RCC 7860 (cell line): ENCODE measurements at regions not wholly inside any gene's neighbourhood (a gene's known extent, or its start where the extent isn't known, plus 50 kb on each side); places are given as distances from the start of the nearest gene placed in this dataset.
"Not testable (repeated sequence)": the region's sequence is repeated elsewhere in the genome, so short reads cannot be mapped to it uniquely, and the experiment has no call there.

Source experiments
- DNase-seq: peaks from one replicate; pipeline ENCODE4 v3.0.0-alpha.2; 2015; ENCODE audit warnings: low spot score
- FAIRE-seq: peaks from 2 replicates; lab custom pipeline; 2012; peaks lifted over from hg19 to GRCh38; lab: Jason Lieb, UNC

DNA sequence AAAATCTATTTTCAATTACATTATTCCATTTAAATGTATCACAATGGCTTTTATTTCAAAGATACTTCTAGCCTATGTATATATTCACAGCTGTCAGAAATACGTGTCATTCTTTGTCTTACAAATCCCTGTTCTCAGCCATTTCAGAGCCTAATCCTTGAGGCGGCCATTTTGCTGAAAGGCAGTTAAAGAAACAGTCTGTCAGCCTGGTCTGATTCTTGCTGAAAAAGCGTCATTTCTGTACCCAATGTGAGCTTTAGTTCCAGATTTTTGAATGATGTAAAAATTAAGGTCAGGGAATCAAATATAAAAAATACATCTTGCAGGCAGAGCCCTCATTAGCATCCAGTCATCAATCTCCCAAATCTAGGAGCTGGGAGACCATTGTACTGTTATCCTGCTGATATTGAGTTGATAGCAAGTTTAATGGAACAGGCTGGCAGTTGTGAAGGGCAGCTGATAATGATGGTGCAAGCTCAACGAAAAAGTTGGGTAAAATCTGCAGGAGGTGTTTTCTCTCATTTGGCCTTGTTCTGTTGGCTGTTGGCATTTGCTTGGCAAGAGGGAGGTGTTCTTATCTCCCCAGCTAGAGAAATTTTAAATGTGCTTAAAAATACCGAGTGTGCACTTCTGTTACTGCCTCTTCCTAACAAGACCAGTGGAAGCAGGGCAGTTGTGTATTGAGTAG lies 314.8 kb downstream of the SOX4 start:
- FAIRE-seq (no peak), DNase-seq (no peak)

DNA sequence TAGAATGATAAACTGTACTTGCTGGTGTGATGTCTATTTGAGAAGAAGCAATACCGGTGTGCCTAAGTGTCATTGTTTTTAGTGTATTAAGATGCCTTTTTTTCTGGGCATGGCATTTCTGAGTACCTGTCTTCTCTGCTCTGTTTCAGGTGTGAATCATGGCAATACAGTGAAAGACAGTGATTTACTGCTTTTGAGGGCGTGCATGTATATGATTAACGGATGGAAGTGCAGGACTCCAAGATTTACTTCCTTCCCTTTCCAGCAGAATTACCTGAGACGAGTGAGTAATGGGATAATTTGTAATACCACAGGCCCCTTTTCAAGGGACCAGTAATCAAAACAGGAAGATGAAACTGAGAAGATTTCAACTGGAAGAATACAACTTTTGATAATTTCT lies 315.8 kb downstream of the SOX4 start:
- no peak for FAIRE-seq
- DNase-seq, result no peak

DNA sequence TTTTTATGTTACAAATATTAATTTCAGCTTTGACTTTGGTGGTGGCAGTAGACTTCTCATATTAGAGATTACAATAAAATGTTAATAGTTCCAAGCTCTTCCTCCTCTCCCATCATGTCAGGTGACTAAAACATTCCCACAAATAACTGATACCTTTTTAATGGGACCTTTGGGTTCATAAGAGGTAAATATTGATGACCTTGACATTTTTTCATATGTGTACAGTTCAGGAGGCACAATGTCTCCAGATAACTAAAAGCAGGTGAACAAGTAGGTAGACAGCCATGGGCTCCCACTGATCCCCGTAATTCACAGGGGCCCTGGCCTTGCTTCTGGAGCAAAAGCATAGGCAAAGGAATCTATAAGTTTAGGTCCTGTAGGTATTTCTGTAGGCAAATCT lies 317.7 kb downstream of the SOX4 start:
- no peak for FAIRE-seq
- DNase-seq, result no peak

DNA sequence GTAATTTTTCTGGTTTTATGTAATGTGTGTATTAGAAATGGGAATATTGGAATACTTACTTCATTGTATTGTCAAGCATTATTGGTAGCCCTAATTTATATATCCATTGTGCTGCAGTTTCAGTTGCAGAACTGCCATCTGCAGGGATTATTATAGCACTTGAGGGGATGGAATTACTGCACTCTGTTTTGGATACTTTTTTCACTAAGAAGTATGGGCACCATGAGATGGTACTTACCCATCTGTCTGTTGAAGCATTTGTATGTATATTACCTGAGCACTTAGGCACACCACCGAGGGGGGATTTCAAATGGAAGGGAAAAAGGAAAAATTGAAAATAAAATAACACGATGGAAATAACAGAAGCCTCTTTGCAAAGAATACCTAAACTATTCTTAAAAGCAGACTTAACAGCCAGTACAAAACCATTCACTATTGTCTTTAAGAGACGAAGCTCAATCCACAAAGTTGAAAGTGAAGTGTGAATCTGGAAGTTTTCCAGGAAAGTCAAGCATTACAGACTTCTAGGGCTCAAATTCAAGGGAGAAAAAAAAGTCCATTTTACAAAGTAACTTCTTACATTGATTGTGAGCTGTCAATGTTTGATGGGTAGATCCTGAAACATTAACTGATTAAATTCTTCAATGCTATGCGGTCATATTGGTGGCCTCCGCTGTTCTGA lies 318.7 kb downstream of the SOX4 start:
- DNase-seq (no peak), FAIRE-seq (no peak)

DNA sequence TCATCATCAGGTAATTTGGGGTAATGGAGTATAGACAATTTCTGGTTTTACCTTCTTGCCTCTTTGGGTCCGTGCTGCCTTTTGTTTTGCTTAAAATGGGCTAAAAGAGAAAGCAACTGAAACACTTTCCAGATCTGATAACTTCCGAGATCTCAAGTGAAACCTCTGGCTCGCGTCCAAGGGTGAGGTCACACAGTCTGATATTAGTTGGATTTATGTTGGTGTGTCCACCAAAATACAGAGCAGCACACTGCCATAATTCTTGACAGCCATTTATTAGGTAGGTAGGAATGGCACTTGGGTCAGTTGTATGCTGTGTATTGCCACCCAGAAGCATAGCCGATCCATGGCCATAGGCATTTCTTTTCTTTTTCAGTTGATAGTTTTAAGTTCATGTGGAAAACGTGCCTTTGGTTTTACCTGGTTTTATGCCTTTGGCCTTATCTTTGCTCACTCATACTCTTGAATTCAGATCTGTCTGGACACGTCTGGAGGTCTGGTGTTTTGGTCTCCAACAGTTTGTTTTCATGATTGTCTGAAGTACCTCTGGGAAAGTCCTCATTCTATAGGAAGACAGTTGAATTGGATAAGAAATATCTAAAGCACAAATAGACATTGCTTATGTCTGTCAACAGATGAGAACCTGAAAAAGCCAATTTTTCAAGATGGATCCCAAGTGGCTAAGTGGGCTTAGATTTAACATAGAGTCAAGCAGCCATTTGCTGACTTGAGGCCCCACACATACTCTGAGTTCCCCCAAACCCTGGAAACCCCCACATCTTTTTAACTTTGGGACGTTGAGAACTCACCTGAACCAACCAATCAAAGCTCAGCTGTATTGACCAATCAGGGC lies 320.8 kb downstream of the SOX4 start:
- peak; percentile 18 for DNase-seq
- FAIRE-seq, result no peak

DNA sequence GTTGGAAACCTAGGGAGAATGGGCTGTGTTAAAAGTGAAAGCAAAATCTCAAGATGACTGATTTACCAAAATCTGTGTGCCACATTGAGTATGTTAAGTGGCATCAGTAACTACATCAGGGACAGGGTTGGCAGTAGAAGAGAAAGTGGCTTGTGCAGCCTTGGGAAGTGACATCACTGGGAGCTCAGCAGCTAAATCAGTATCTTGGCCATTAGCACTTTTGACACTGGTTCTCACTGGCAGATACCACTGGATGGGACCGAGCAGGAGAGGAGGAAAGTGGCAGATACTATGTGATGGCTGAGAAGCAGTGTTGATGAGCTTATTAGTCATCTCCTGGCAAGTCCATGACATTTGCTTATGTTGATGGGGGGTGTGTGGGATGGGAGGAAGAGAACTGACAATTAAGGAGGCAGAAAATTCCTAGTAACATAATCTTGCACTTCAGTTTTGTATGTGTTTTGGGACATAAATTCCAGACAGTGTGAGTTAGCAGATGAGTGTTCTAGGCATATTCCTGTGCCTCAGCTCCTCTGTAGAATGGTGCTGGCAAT lies 322.2 kb downstream of the SOX4 start:
- FAIRE-seq (peak; percentile 53), DNase-seq (peak; percentile 60)

DNA sequence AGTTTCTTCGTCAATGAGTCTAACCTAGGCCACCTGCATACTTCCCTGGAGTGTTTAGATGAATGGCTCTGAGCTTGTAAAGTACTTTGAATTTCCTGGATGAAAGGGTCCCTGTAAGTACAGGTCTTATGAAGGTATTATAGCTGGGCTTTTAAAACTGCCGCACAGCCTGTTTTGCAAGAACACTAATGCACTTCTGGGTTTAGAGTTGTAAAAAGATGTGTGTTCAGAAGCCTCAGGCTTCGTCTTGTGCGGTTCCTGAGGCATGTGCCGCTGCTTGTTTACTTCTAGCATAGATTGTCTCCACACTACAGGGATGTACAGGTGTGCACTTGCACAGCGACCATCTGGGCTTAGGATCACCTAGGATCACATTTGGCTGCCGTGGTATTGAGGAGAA lies 324.5 kb downstream of the SOX4 start:
- FAIRE-seq (no peak), DNase-seq (no peak)

DNA sequence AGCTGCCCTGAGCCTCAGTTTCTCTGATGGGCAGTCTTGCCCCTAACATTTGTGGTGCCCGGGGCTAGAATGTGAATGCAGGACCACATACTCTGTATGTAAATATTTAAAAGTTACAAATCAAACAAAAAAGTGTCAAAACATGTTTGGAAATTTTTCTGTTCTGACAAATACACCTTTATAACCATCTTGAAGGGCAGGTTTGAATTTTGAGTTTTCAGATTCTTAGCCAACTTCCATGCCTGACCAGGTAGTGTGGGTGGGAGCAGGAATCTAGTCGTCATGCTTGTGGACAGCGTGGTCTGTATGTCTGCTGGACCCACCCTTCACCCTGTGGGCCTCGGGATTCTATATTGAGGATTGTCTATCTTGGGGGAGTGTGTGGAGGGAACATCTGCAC lies 325.1 kb downstream of the SOX4 start:
- no peak for DNase-seq
- FAIRE-seq, result no peak

DNA sequence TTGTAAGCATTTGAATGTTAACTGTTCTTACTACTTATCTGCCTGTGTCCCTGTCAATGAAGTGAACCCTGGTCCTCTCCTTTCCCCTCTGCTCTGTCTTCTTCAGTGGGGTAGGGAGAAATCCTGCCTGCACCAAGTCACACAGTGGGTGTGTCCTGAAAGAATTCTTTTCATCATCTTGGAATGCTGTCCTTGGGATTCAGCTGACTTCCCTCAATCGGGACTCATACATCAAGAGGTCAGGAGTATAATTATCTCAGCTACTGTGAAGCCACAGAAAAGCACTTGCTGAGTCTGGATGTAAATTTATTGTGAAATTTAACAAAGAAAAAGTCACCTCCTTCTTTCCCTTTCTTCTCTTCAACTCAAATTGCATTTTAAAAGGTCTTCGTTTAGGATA lies 328.5 kb downstream of the SOX4 start:
- FAIRE-seq, result peak; percentile 91

DNA sequence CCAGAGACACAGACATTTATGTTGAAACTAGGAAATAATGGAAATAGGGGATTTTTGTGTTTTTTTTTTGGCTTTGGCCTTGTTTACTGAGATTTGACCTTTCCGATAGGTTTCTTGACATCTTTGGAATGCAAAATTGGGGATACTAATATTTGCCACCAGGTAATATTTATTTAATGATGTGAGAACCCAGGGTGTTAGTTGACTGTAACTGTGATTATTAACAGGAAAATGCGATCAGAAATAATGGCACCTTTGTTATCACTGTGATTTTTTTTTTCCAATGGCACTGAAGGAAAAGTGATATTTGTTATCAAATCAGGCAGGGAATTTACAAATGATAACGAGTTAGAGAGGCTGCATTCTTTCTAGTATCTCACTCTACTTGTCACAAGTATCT lies 330.5 kb downstream of the SOX4 start:
- no peak for DNase-seq
- FAIRE-seq, result no peak

More for the DNA sequence above, 328.5 kb downstream of the SOX4 start:
- peak; percentile 78 for DNase-seq

DNA sequence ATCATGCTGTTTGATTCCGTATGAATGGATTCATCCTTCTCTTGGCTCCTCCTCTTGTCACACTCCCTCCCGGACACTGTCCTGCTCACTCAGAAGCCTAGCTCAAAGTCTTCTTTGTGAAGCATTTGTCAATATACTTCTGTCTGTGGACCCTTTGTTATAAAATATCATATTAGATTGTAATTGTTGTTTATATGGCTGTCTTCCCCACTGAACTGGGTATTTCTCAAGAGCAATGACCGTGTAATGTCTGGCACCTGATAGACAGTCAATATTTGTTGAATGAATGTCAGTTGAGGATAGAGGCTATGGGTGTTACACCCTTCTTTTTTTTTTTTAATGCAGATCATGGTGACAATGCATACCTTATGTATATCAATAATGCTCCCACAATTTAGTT lies 335.3 kb downstream of the SOX4 start:
- DNase-seq (no peak), FAIRE-seq (no peak)

DNA sequence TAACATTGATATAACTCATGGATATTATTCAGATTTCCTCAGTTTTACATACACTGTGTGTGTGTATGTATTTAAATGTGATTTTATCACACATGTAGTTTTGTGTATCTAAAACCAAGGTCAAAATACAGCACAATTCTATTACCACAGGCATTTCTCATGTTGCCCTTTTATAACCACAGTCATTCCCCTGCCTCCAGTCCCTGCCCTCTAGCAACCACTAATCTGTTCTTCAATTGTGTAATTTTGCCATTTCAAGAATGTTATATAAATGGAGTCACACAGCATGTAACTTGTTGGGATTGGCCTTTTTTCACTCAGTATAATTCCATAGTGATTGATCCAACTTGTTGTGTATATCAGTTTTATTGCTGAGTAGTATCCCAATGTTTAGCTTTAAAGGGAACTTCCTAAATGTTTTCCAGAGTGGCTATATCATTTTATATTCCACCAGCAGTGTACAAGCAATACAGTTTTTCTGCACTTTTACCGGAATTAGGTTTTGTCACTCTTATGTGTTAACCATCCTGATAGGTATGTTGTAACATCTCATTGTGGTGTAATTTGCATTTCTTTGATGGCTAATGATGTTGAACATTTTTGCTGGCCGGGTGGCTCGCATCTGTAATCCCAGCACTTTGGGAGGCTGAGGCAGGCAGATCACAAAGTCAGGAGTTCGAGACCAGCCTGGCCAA lies 338.2 kb downstream of the SOX4 start:
- FAIRE-seq (peak; percentile 33), DNase-seq (no peak)

DNA sequence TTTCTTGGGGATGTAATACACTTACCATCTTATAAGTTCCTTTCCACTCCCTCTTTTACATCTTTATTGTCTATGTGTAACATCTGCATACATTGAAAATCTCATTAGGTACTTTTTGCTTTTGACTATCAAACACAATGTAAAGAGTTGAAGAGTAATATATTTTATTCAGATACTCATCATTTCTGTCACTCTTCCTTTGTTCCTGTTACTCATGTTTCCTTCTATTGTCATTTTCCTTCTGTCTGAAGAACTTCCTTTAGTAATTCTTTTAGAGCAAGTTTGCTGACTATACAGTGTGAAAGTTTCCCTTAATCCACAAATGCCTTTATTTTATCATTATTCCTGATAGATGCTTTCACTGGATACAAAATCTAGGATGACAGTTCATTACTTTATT lies 339.8 kb downstream of the SOX4 start:
- DNase-seq (no peak), FAIRE-seq (no peak)

DNA sequence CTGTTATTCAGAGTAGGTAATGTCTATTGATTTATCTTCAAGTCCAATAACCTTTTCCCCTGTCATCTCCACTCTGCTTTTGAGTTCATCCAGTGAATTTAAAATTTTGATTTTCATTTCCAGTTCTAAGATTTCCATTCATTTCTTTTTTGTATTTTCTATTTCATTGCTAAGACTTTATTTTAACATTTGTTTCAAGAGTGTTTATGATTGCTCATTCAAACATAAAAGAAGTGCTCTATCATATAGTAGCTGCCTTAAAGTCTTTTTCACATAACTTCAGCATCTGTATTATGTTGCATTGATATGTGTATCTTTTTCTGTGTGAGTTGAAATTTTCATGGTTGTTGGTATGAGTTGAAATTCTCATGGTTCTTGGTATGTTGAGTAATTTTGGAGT lies 341.6 kb downstream of the SOX4 start:
- no peak for DNase-seq
- FAIRE-seq, result no peak

DNA sequence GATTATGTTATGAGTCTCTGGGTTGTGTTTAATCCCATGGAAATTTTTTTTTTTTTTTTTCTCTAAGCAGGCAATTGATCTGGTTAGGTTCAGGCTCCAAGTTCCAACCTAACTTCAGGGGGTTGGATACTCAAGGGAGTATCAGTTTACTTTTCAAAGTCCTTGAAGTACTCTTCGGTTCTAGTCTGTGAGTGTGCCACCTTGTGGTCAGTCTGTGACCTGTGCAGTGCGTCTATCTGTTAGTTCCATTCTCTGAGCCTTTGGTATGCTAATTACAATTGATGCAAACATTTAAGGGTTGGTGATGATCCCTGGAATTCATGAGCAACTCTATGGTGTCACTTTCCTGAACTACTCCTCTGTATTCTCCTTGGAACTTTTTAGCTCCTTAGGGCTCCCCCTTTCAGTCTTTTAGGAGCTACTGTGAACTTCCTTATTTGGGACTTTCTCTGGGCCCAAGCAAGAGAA lies 342.0 kb downstream of the SOX4 start:
- FAIRE-seq (no peak), DNase-seq (peak; percentile 42)

DNA sequence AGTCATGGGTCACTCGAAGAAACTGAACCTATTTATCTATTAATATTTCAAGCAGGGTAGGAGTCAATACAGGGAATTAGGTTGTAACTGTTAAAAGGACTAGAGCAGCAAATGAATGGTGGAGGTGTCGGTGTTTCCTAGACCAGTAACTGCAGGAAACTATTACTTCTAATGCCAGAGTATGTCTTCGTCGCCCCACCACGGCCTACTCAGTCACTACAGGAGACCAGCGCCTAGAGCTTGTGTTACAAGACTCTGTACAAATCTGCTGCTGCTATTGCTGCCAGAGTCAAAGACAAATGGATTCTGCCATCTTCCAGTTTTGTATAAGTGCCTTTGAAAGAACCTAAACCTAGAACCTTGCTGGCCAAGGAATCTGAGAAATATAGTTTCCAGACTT lies 343.9 kb downstream of the SOX4 start:
- FAIRE-seq, result no peak

DNA sequence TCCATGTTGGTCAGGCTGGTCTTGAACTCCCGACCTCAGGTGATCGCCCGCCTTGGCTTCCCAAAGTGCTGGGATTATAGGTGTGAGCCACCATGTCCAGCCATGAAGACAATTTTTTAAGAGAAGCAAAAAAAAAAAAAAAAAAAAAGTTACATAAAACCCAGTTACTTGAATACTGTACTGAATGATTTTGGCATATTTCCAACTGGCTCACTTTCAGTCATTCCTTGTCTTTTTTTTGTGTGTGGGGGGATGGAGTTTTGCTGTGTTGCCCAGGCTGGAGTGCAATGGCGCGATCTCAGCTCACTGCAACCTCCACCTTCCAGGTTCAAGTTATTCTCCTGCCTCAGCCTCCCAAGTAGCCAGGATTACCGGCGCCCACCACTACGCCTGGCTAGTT lies 345.5 kb downstream of the SOX4 start:
- FAIRE-seq, DNase-seq: not testable (repeated sequence)

More for the DNA sequence above, 343.9 kb downstream of the SOX4 start:
- DNase-seq, result no peak

DNA sequence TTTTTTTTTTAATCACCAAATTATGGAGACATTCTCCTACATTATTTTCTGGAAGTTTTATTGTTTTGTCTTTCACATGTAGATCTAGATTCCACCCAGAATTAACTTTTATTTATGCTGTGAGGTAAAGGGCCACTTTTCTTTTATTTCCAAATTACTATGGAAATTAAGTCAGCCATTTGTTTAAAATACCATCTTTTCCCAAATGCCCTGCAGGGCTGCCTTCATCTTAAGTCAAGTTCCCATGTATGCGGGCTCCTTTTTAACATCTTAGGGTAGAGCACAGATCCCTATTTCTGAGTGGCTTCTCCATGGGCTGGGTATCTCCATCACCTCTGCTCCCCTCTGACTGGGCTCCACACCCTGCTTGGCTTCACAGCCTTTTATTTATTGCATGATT lies 348.4 kb downstream of the SOX4 start:
- DNase-seq (no peak), FAIRE-seq (no peak)

DNA sequence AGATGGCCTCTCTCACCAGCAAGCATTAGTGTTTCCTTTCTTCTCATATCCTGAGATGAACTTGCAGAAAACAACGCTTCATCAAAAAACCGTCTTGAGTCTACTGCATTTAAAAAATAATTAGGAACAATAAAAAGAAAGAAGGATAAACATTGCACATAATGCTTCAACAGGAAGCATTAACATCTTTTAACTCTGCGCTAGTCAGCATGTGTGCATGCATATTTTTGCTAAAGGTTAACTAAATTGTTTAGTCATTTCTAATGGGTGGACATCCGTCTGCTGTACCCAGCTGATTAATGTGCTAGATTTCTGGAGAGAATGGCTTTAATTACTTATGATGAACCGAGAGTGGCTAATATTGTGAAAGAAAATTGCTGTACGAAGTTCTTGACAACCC lies 349.3 kb downstream of the SOX4 start:
- FAIRE-seq, result peak; percentile 79
- peak; percentile 41 for DNase-seq

DNA sequence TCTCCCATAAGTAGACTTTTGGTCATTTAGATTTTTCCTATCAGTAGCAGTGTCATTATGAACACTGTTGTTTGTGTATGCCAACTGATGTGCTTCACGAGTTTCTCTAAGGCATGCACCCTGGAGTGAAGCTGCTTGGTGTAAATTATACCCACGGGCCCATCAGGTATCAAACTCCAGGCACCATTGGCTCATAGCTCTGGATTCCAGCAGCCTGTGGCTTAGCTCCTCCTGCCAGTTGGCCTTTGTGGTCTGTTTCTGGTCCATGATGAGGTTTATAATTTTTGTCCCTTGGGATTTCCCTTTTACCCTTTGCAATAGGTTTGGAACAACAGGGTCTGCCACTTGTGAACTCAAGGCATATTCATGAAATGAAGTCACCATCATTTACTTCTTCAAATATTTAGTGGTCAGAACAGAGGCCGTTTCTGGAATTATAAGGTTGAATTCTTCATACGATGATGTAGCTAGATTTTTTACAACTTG lies 350.5 kb downstream of the PRL start:
- peak; percentile 96 for FAIRE-seq
- DNase-seq, result peak; percentile 99
